HG02840 (cell line): ENCODE measurements at regions not wholly inside any gene's neighbourhood (a gene's known extent, or its start where the extent isn't known, plus 50 kb on each side); places are given as distances from the start of the nearest gene placed in this dataset.

Experiments
- ATAC-seq: cut with Tn5 transposase; IDR thresholded peaks from one replicate; pipeline ENCODE4 v1.9.1; 2021; ENCODE audit warnings: mild to moderate bottlenecking, moderate library complexity, moderate number of reproducible peaks; ENCODE audit not compliant: unreplicated experiment, low FRiP score

DNA sequence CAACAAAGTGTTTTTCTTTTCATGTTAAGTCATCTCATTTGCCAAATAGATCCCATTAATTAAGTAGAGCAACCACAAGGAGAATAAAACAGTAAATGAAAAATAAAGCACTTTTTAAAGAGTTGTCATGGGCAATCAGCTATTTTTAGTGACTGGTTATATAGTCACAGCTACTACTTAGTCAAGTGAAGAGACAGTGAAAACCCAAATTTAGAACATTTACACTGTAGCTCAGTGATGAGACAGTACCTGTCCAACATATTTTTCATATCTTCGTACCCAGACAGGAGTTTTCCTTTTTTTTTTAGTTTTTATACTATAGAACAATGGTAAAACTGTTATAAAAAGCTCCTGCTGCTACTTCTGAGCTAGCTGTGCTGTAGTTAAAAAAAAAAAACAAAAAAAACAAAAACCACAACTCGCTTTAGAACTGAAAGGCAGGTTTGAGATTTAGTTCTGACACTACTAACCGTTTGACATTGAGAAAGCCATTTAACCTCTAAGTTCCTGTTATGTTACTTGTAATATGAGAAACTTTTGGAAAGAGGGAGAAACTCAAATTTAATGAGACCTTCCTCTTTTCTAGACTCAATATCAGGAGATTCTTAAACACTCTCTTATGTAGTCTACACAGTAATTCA lies 777.5 kb downstream of the ADGRL2 start:
- no peak for ATAC-seq

DNA sequence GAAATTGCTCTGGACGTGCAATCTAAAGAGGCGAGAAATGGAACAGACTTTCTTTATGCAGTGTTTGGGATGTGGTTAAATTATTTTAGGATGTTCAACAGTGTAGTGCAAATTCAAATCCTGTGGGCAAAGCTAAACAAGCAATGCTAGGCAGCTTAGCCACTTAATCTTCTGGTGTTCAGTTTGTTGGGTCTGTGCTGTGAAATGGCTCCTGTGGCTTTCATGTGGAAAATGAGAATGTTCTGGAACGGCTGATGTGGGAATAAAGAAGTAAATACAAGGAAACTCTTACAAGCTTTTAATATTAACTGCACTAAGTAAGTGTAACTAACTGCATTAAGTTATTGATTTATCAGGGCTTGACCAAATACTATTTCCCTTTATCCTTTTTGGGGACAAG lies 766.6 kb downstream of the ADGRL2 start:
- ATAC-seq, result no peak

DNA sequence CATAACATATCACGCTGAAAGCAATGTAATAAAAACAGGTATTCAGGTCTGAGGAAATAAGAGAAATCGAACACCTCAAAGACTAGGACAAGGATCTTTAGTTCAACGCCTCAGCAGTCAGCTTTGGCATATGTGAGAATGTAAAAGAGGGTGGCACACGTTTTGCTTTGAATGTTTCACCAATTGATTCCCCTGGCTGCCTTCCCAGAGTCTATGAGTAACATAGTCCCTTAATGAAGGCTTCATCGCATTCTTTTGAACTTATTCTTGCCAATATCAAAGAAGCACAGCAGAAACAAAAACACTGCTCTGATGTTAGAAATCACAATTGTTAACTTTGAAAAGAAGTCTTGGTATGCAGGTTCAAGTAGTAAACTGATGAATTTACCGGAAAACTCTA lies 764.8 kb downstream of the ADGRL2 start:
- no peak for ATAC-seq

DNA sequence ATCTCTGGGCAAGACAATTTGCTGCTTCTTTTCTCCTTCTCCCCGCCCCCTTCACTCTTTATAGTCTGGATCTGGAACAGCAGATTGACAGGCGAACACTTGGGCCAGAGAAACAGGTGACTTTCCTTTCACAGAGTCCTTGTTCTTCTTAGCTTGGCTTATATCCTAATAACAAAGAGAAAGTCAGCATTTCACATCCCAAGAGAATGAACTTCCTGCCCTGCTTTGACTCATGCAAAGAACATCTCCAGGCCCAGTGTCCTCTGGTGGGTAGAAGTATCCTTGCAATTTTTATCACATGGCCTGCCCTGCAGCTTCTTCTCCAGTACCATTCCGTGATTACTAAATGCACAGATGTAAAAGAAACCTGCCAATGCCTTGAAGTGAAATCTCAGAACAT lies 764.4 kb downstream of the ADGRL2 start:
- ATAC-seq, result no peak

DNA sequence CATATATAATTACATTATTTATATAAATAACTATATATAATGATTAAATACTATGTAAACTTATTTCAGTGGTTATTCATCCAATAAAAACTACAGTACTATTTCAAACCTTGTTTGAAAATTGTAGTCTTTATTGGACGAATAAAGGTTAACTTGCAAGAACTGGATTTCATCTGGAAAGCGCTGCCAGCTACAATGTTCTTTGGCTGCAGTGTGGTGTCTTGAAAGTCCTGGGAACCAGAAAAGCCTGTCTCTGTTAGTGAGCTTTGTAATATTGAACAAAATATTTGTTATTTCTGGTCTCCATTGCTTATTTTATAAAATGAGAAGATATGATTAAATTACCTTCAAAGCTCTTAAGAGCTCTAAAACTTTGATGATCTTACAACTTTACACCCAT lies 763.6 kb downstream of the ADGRL2 start:
- no peak for ATAC-seq

DNA sequence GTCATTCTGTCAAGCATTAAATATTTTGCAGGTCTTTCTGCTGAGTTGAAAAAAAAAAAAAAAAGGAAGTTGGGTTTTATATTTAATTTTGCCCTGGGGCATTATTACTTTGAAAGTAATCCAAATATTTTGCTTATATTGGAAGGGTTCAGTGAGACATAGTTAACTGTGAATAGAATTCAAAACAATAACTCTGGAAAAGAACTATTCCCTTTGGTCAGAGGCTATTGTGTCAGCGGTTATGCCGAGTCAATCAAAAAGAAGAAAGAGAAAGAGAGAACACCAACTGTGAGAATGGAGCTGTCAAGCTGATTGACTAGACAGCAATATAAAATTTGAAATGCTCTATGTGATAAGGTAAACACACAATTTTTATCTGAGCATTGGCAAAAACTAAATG lies 761.7 kb downstream of the ADGRL2 start:
- no peak for ATAC-seq

DNA sequence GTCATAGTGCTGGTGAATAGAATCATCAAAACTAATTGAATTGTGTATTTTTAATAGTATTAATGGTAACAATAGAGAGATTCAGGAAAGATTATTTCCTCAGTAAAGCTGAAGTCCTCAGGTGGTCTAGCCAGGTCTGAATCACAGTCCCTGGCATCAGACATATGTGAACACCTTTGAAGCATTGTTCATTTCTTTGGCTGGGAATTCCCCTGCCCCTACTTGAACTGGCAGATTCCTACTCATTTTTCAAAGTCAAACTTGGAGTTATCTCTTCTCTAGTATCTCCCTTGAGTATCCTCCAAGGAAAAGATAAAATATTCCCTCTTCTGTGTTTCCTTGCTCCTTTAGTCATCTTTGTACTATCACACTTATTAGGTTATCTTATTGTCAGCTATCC lies 759.8 kb downstream of the ADGRL2 start:
- ATAC-seq, result no peak

DNA sequence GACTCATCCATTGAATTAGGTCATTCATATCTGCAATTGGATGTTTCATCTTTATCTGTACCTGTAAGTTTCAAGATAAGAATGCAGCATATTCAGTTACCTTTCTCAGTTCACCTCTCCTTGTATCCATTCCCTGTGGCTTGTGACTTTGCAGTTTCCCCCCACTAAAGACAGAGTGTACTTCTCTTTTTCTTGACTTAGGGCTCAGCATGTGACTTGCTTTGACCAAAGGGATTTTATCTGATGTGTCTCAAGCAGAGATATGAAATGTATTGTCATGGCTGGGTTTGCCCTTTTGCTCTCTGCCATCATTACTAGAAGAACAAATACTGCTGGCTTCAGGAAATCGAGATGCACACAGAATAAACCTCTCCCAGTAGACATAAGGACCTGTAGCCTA lies 754.8 kb downstream of the ADGRL2 start:
- ATAC-seq, result no peak

DNA sequence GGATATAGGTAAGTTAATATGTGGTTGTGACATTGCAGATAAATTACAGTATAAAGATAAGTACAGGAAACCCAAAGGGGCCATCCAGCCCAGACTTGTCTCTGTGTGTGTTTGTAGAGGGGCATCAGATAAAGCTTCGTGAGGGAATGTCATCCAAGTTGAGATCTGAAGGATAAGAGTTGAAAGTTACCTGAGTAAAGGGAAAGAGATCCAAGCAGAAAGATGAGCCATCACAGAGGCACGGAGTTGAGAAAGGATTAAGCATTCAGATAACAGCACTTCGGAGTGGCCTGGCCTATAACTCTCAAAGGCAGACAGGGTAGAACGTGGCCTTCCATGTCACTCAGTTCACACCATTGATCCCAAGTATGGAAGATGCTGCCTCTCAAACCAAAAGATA lies 749.1 kb downstream of the ADGRL2 start:
- ATAC-seq, result no peak

DNA sequence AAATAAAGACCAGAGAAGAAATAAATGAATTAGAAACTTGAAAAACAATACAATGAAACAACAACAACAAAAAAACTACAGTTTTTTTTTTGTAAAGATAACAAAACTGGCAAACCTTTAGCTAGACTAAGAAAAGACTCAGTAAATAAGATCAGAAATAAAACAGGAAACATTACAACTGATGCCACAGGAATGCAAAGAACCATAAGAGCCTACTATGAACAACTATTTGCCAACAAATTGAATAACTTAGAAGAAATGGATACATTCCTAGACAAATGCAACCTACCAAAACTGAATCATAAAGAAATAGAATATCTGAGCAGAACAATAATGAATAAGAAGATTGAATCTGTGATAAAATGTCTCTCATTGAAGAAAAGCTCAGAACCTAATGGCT lies 742.0 kb downstream of the ADGRL2 start:
- ATAC-seq, result no peak

DNA sequence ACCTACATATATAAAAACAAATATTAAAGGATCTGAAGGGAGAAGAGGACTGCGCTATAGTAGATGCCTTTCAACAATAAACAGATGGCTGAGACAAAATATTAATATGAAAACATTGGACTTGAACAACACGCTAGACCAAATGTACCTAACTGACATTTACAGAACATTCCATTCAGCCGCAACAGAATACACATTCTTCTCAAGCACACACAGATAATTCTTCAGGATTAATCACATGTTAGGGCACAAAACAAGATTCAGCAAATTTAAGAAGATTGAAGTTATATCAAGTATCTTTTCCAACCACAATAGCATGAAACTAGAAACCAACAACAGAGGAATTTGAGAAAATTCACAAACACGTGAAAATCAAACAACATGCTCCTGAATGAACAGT lies 741.4 kb downstream of the ADGRL2 start:
- no peak for ATAC-seq

DNA sequence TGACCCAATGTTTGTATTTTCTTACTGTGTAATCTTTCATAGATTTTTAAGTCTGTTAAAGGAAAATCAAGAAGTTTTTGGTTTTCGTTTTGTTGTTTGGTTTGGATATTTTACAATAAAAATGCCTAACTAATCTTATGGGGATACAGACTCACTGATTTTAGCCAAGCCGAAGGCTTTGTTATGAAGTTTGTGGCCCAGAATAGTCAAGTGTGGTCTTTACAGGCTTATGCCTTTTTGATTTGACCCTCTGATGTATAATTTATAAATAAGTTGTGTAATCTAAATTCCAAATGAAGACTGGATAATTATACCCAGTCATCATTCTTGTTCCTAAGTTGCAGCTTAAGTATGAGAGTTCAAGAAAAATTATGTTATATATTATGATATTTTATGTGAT lies 739.3 kb downstream of the ADGRL2 start:
- ATAC-seq, result no peak

DNA sequence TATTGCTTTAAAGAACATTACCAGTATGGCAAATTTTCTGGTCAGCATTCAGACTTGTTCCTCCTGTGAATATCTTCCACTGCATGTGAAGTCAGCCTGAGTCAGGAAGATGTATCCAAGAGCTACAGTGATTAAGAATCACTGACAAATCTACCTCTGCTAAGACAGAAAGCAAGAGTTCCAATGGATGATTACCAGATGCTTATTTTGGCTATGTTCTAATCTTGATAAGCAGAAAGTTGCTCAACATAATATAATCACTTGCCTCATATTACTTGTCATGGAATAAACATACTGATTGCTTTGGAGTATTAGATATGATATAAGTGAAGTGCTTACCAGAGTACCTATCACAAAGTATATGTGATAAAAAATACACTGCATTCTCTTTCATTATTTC lies 738.1 kb downstream of the ADGRL2 start:
- no peak for ATAC-seq

DNA sequence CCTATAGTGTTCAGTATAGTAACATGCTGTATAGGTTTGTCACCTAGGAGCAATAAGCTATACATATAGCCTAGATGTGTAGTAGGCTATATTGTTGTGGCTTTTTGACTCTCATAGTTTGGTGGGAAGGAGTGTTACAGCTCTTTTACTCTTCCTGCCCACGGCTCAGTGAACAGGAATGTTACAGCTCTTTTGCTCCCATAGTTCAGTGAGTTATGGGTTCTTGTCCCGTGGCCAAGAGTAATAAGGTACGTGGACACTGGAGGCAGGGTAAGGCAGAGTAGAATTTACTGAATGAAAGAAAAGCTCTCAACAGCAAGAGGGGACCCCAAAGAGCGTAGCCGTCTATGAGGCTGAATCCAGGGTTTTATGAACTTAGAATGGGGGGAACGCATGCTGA lies 734.3 kb downstream of the ADGRL2 start:
- no peak for ATAC-seq

DNA sequence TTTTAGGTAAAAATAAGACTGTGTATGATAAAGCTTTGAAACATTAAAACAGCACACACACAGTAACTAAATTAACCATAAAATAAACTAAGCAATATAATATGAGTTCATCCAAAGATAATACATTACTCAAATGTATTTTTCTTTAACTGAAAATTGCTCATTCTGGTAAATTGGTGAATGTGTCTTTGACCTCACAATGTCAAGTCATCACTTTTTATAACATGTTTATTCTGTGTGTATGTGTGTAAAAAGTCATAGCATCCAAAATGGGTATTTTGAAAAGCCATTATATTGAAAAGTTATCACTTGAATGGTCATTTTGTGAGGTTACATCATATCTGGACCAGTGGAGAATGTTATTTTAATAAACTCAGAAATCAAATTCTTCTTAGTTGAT lies 724.6 kb downstream of the ADGRL2 start:
- no peak for ATAC-seq

DNA sequence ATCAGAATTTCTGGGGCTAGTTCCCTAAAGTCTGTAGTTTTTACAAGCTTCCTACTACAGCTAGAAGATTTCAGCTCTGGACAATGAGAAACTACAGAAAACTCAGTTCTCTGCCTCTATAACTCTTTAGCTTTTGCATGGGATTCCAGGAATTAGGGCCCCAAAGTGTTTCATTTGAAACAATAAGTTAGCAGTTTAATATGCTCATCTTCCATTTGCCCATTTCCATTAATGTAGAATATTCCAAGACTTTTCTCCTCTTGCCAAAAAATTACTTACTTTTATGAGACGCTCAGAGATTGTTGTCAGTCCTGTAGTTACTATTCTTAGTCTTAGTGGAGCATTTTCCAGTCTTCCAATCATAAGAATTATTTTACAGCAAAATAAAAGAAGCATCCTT lies 719.9 kb downstream of the ADGRL2 start:
- ATAC-seq, result no peak

DNA sequence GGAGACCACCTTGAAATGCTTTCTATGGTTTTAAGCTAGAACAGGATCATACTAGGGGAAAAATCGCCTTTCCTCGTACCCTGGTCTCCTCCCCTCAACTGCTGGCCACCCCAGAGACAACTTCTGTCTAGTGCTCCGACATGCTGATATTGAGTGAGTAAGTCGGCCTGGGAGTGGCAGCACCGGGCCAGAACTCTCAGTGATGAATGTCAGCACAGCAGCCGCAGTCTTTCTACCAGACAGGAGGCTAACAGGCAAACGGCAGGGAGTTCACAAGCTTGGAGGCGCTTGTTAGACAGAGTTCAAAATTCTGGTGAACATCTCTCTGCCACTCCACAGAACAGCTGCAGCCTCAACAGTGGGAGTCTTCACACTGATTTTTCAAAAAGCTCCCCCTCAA lies 716.9 kb downstream of the ADGRL2 start:
- ATAC-seq, result no peak

DNA sequence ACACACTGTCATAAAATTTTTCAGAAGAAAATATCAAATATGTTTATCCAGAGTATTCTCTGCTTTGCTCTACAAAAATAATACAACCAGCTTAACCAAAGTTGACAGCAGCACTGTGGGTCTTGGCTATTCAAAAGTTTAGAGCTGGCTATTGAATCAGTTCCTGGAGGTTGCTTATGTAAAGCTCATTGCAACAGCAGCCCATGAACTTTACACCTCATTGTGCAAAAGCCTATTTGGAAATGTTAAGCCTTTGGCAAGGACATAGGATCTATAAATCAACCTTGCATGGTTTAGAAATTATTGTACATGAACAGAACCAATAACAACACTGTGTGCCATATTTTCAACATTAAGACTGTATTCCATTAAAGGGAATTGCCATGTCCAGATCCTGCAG lies 714.9 kb downstream of the ADGRL2 start:
- no peak for ATAC-seq

DNA sequence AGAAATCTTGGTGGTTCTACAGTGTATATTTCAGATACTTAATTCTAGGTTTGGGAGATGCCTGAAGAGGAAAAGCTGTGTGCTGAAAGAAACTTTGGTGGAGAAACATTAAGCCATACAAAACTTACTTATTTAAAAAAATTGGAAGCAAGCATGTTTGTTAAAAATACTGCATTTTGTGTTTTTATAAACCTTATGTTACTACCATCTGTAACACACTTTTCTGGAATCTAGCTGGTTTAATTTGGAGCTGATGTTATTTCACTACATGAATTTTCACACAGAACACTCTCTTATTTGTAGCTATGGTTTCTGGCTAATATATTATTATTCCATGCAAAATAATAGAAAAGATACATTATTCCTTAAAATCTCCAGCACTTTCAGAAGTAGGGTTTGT lies 710.7 kb downstream of the ADGRL2 start:
- no peak for ATAC-seq

DNA sequence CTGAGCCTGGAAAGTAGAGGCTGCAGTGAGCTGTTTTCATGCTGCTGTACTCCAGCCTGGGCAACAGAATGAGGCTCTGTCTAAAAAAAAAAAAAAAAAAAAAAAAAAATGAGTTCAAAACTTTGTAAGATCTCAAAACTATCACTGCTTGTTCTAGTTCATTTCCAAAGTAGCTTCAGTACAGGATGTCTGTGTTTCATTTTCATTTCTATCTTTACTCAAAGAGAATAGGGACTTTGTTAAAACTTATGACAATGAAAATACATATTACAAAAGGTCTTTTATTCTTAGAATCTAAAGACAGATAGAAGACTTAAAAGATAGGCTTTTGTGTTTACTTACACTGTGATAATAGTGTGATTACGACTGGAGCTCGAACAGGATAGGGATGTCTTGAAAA lies 709.7 kb downstream of the ADGRL2 start:
- ATAC-seq, result no peak

DNA sequence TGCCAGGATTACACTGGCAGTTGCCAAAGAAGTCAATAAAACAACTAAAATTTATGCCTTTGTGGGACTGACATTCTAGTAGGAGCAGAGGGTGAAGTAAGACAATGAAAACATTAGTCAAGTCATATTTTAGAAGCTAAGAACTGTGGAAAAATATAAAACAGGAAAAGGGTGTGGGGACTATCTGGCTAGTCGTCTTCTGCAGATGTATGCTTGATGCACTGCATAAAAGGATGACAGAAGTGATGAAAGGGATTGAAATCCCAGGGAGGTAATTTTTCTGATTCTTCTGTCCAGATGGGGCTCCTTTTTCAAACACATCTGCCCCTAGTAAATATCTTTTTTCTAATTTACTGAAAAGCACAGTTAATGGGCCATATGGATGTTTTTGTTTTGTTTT lies 706.3 kb downstream of the ADGRL2 start:
- ATAC-seq, result no peak

DNA sequence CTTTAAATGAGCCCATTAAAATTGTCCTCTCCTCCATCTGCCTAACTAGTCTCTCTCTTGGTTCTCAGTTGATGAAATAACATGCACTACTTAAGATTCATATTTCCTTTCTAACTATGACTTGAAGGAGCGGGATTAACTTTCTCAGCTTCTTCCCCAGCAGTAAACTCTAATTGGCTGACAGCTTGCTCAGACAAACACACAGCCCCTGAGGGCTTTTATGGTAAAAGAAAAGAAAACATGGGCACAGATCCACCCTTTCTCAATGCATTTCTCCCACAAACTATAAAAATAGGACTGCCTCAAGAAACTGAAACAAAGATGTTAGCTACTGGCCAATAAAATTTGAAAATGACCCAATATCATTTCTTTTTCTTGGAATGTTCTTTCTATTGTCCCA lies 703.1 kb downstream of the ADGRL2 start:
- ATAC-seq, result no peak

DNA sequence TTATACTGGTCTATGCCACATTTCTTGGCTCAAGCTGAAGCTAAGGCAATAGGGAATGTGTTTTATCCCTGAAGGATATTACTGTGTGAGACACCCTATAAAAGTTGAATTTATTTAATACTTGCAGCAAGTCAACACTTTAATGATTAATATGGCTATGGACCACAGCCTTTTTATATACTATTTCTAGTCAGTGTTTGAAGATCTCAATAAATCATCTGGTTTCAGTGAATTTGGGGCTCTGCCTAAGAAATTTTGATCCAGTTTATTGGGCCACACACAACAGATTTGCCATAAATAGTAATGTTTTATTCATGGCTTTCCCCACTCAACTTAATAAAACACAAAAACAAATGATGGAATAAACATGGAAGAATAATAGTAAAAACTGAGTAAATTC lies 698.3 kb downstream of the ADGRL2 start:
- no peak for ATAC-seq
